ENCODE measurements at regions not wholly inside any gene's neighbourhood (a gene's known extent, or its start where the extent isn't known, plus 50 kb on each side); places are given as distances from the start of the nearest gene placed in this dataset.

- no peaks in the 10 kb centered on the region for H3K36me3 ChIP-seq (replicated peaks in 1 of 2; ENCODE audit: control insufficient read depth in 2 of 2, insufficient read depth in 2 of 2, low read length in 2 of 2)
- peaks cover 0 to 12% of the 10 kb centered on the region in 2 donors for H3K4me1 ChIP-seq (ENCODE audit: control insufficient read depth in 2 of 2, insufficient read depth in 1 of 2, low read depth in 1 of 2, low read length in 2 of 2)
- H3K14ac ChIP-seq (ENCODE audit: low read length), result no peak overlapping the region
- no peak overlapping the region for H3K9ac ChIP-seq (ENCODE audit: low read depth, low read length, poor library complexity)
- H2BK5ac ChIP-seq (ENCODE audit: low read length), result no peak overlapping the region
- H3K9me3 ChIP-seq (replicated peaks in 1 of 2; ENCODE audit: control insufficient read depth in 2 of 2, insufficient read depth in 1 of 2, low read depth in 1 of 2, low read length in 2 of 2), result no peaks in the 10 kb centered on the region
- H3K27ac ChIP-seq (replicated peaks; ENCODE audit: low read length), result no peak overlapping the region
- DNase-seq (ENCODE audit: low spot score), result no peak
- no peak overlapping the region for H3K4ac ChIP-seq (ENCODE audit: low read length)
- no peak overlapping the region for H2BK15ac ChIP-seq (ENCODE audit: low read length)
- H2BK120ac ChIP-seq (ENCODE audit: low read depth, low read length), result no peak overlapping the region
- H2AFZ ChIP-seq (ENCODE audit: low read length), result no peak overlapping the region
- H3K23ac ChIP-seq (ENCODE audit: low read depth, low read length, poor library complexity), result no peak overlapping the region
- H2BK12ac ChIP-seq (ENCODE audit: low read length), result no peak overlapping the region
- H4K8ac ChIP-seq (ENCODE audit: low read depth, low read length), result no peak overlapping the region
- H3K27me3 ChIP-seq (ENCODE audit: control insufficient read depth in 3 of 3, insufficient read depth in 3 of 3, low read depth in 1 of 3, low read length in 3 of 3), result no peaks in the 10 kb centered on the region
- no peak overlapping the region for H4K91ac ChIP-seq (ENCODE audit: low read depth, low read length, poor library complexity)
- no peak overlapping the region for H3K4me3 ChIP-seq (ENCODE audit: low read length in 2 of 2)
- H3K79me1 ChIP-seq (ENCODE audit: low read depth, low read length), result no peaks in the 10 kb centered on the region
- no peak overlapping the region for H3K18ac ChIP-seq (ENCODE audit: low read length)
- H2AK5ac ChIP-seq (ENCODE audit: low read depth, low read length), result no peak overlapping the region
- no peak overlapping the region for H3K4me2 ChIP-seq (ENCODE audit: insufficient read depth, low read length, poor library complexity, severe bottlenecking)
These were observed 260.6 kb upstream of the MAD2L1 start for GRCh38 chr4:120327276-120327675.

- no peak overlapping the region for H3K4me2 ChIP-seq (ENCODE audit: insufficient read depth, low read length, poor library complexity, severe bottlenecking)
- no peak overlapping the region for H3K9ac ChIP-seq (ENCODE audit: low read depth, low read length, poor library complexity)
- H3K27ac ChIP-seq (replicated peaks; ENCODE audit: low read length), result no peak overlapping the region
- no peak overlapping the region for H3K4me3 ChIP-seq (ENCODE audit: low read length in 2 of 2)
- no peak overlapping the region for H4K8ac ChIP-seq (ENCODE audit: low read depth, low read length)
- H3K18ac ChIP-seq (ENCODE audit: low read length), result no peak overlapping the region
- no peak overlapping the region for H4K91ac ChIP-seq (ENCODE audit: low read depth, low read length, poor library complexity)
- H2BK12ac ChIP-seq (ENCODE audit: low read length), result no peak overlapping the region
- no peak overlapping the region for H2AK5ac ChIP-seq (ENCODE audit: low read depth, low read length)
- no peaks in the 10 kb centered on the region for H3K9me3 ChIP-seq (replicated peaks in 1 of 2; ENCODE audit: control insufficient read depth in 2 of 2, insufficient read depth in 1 of 2, low read depth in 1 of 2, low read length in 2 of 2)
- no peak overlapping the region for H3K23ac ChIP-seq (ENCODE audit: low read depth, low read length, poor library complexity)
- no peaks in the 10 kb centered on the region for H3K79me1 ChIP-seq (ENCODE audit: low read depth, low read length)
- H2BK5ac ChIP-seq (ENCODE audit: low read length), result no peak overlapping the region
- no peak overlapping the region for H3K14ac ChIP-seq (ENCODE audit: low read length)
- H3K36me3 ChIP-seq (replicated peaks in 1 of 2; ENCODE audit: control insufficient read depth in 2 of 2, insufficient read depth in 2 of 2, low read length in 2 of 2), result no peaks in the 10 kb centered on the region
- H2BK120ac ChIP-seq (ENCODE audit: low read depth, low read length), result no peak overlapping the region
- H3K4ac ChIP-seq (ENCODE audit: low read length), result no peak overlapping the region
- no peak overlapping the region for H2BK15ac ChIP-seq (ENCODE audit: low read length)
- no peaks in the 10 kb centered on the region for H3K27me3 ChIP-seq (ENCODE audit: control insufficient read depth in 3 of 3, insufficient read depth in 3 of 3, low read depth in 1 of 3, low read length in 3 of 3)
- peak overlapping the region; percentile 66 for H2AFZ ChIP-seq (ENCODE audit: low read length)
- no CpG with 5 or more reads among the region's 1 CpG for WGBS, 2 donors (ENCODE audit: extremely low coverage in 2 of 2, insufficient read length in 2 of 2, insufficient replicate concordance in 1 of 2)
- no peak for DNase-seq (ENCODE audit: low spot score)
- peaks cover 2 to 7% of the 10 kb centered on the region in 2 donors for H3K4me1 ChIP-seq (ENCODE audit: control insufficient read depth in 2 of 2, insufficient read depth in 1 of 2, low read depth in 1 of 2, low read length in 2 of 2)
These were observed 252.6 kb upstream of the MAD2L1 start for GRCh38 chr4:120319046-120319767.

- Histone ChIP-seq H2BK5ac (ENCODE audit: low read length) (no peak overlapping the region), H2BK15ac (ENCODE audit: low read length) (no peak overlapping the region)
These were observed 251.7 kb upstream of the MAD2L1 start for GRCh38 chr4:120318196-120318846.

GRCh38 chr4:120317713-120318112 is 251.1 kb upstream of the MAD2L1 start:
- no peak overlapping the region for H3K27ac ChIP-seq (replicated peaks; ENCODE audit: low read length)

More at GRCh38 chr4:120318196-120318846, 251.7 kb upstream of the MAD2L1 start:
- peak; percentile 6 for DNase-seq (ENCODE audit: low spot score)
- peaks cover 2 to 7% of the 10 kb centered on the region in 2 donors for H3K4me1 ChIP-seq (ENCODE audit: control insufficient read depth in 2 of 2, insufficient read depth in 1 of 2, low read depth in 1 of 2, low read length in 2 of 2)
- no CpG with 5 or more reads among the region's 5 CpGs for WGBS, 2 donors (ENCODE audit: extremely low coverage in 2 of 2, insufficient read length in 2 of 2, insufficient replicate concordance in 1 of 2)
- H2BK120ac ChIP-seq (ENCODE audit: low read depth, low read length), result no peak overlapping the region
- H4K8ac ChIP-seq (ENCODE audit: low read depth, low read length), result no peak overlapping the region
- H3K9me3 ChIP-seq (replicated peaks in 1 of 2; ENCODE audit: control insufficient read depth in 2 of 2, insufficient read depth in 1 of 2, low read depth in 1 of 2, low read length in 2 of 2), result no peaks in the 10 kb centered on the region
- no peak overlapping the region for H3K4ac ChIP-seq (ENCODE audit: low read length)
- no peak overlapping the region for H3K18ac ChIP-seq (ENCODE audit: low read length)
- H2AK5ac ChIP-seq (ENCODE audit: low read depth, low read length), result no peak overlapping the region
- no peaks in the 10 kb centered on the region for H3K79me1 ChIP-seq (ENCODE audit: low read depth, low read length)
- no peak overlapping the region for H3K4me3 ChIP-seq (ENCODE audit: low read length in 2 of 2)
- H3K36me3 ChIP-seq (replicated peaks in 1 of 2; ENCODE audit: control insufficient read depth in 2 of 2, insufficient read depth in 2 of 2, low read length in 2 of 2), result no peaks in the 10 kb centered on the region
- H3K4me2 ChIP-seq (ENCODE audit: insufficient read depth, low read length, poor library complexity, severe bottlenecking), result no peak overlapping the region
- no peak overlapping the region for H4K91ac ChIP-seq (ENCODE audit: low read depth, low read length, poor library complexity)
- no peak overlapping the region for H3K23ac ChIP-seq (ENCODE audit: low read depth, low read length, poor library complexity)
- H3K27ac ChIP-seq (replicated peaks; ENCODE audit: low read length), result no peak overlapping the region
- H3K27me3 ChIP-seq (ENCODE audit: control insufficient read depth in 3 of 3, insufficient read depth in 3 of 3, low read depth in 1 of 3, low read length in 3 of 3), result no peaks in the 10 kb centered on the region
- H3K9ac ChIP-seq (ENCODE audit: low read depth, low read length, poor library complexity), result no peak overlapping the region
- no peak overlapping the region for H2BK12ac ChIP-seq (ENCODE audit: low read length)
- H3K14ac ChIP-seq (ENCODE audit: low read length), result no peak overlapping the region
- peak overlapping the region; percentile 66 for H2AFZ ChIP-seq (ENCODE audit: low read length)

More at GRCh38 chr4:120317713-120318112, 251.1 kb upstream of the MAD2L1 start:
- Histone ChIP-seq H3K4ac (ENCODE audit: low read length) (no peak overlapping the region), H3K36me3 (replicated peaks in 1 of 2; ENCODE audit: control insufficient read depth in 2 of 2, insufficient read depth in 2 of 2, low read length in 2 of 2) (no peaks in the 10 kb centered on the region), H3K9me3 (replicated peaks in 1 of 2; ENCODE audit: control insufficient read depth in 2 of 2, insufficient read depth in 1 of 2, low read depth in 1 of 2, low read length in 2 of 2) (no peaks in the 10 kb centered on the region), H4K91ac (ENCODE audit: low read depth, low read length, poor library complexity) (no peak overlapping the region), H2AK5ac (ENCODE audit: low read depth, low read length) (no peak overlapping the region), H3K4me3 (ENCODE audit: low read length in 2 of 2) (no peak overlapping the region), H2AFZ (ENCODE audit: low read length) (peak overlapping the region; percentile 69), H3K9ac (ENCODE audit: low read depth, low read length, poor library complexity) (no peak overlapping the region), H2BK5ac (ENCODE audit: low read length) (no peak overlapping the region), H3K4me2 (ENCODE audit: insufficient read depth, low read length, poor library complexity, severe bottlenecking) (no peak overlapping the region), H3K14ac (ENCODE audit: low read length) (no peak overlapping the region), H3K4me1 (ENCODE audit: control insufficient read depth in 2 of 2, insufficient read depth in 1 of 2, low read depth in 1 of 2, low read length in 2 of 2) (peaks cover 2 to 7% of the 10 kb centered on the region in 2 donors), H3K23ac (ENCODE audit: low read depth, low read length, poor library complexity) (no peak overlapping the region), H3K27me3 (ENCODE audit: control insufficient read depth in 3 of 3, insufficient read depth in 3 of 3, low read depth in 1 of 3, low read length in 3 of 3) (no peaks in the 10 kb centered on the region), H2BK12ac (ENCODE audit: low read length) (no peak overlapping the region), H2BK15ac (ENCODE audit: low read length) (no peak overlapping the region), H3K18ac (ENCODE audit: low read length) (no peak overlapping the region), H4K8ac (ENCODE audit: low read depth, low read length) (no peak overlapping the region), H3K79me1 (ENCODE audit: low read depth, low read length) (no peaks in the 10 kb centered on the region), H2BK120ac (ENCODE audit: low read depth, low read length) (no peak overlapping the region)
- DNase-seq (ENCODE audit: low spot score), result no peak
- no CpG with 5 or more reads among the region's 2 CpGs for WGBS, 2 donors (ENCODE audit: extremely low coverage in 2 of 2, insufficient read length in 2 of 2, insufficient replicate concordance in 1 of 2)
